Activated CD8-positive, alpha-beta T cell treated with anti-CD3 and anti-CD28 coated beads for 36 hours (primary cell): ENCODE measurements at regions not wholly inside any gene's neighbourhood (a gene's known extent, or its start where the extent isn't known, plus 50 kb on each side); places are given as distances from the start of the nearest gene placed in this dataset.

Source experiments
- ATAC-seq: fragments of 200-7000 bp; cut with Tn5 transposase; one replicate; pipeline ENCODE4 v1.10.0; 2021; ENCODE audit warnings: mild to moderate bottlenecking, moderate library complexity
- CTCF ChIA-PET: fragments of 350-600 bp; sonication (Branson Sonifier 250); formaldehyde crosslinking; loops from one replicate; lab custom pipeline; 2021; ENCODE audit warnings: antibody characterized with exemption; lab: Charles Lee
- POLR2A ChIA-PET: fragments of 350-600 bp; sonication (Branson Sonifier 250); formaldehyde crosslinking; loops from one replicate; lab custom pipeline; 2021; ENCODE audit warnings: antibody characterized with exemption; lab: Charles Lee
- DNase-seq: peaks from one replicate; pipeline ENCODE4 v3.0.0-alpha.2; 2020
- H3K27ac Mint-ChIP-seq: one replicate; pipeline ENCODE4 v1.8.0; 2021; ENCODE audit warnings: mild to moderate bottlenecking, mixed read lengths
- H3K27me3 Mint-ChIP-seq: one replicate; pipeline ENCODE4 v1.8.0; 2021; ENCODE audit warnings: mixed read lengths
- H3K36me3 Mint-ChIP-seq: one replicate; pipeline ENCODE4 v1.8.0; 2021; ENCODE audit warnings: low read depth, mixed read lengths
- H3K4me1 Mint-ChIP-seq: one replicate; pipeline ENCODE4 v1.8.0; 2021; ENCODE audit warnings: low read depth, mixed read lengths
- H3K4me3 Mint-ChIP-seq: one replicate; pipeline ENCODE4 v1.8.0; 2021; ENCODE audit warnings: mild to moderate bottlenecking, moderate library complexity, mixed read lengths
- H3K9me3 Mint-ChIP-seq: one replicate; pipeline ENCODE4 v1.8.0; 2021; ENCODE audit warnings: mixed read lengths
- intact Hi-C: fragments of 100-400 bp; cut with micrococcal nuclease; formaldehyde crosslinking; loops from one replicate; pipeline ENCODE4 v1.10.0; 2022
- TF ChIP-seq, protein P1 (sequence below): fragments of 200-600 bp; IDR thresholded peaks from one replicate; pipeline ENCODE4 v1.8.0; 2022; ENCODE audit warnings: antibody characterized with exemption, mild to moderate bottlenecking

GRCh38 chr4:153912301-153912700 is 123.4 kb upstream of the SFRP2 start:
- peaks cover 28% of the 10 kb centered on the region for H3K27me3 Mint-ChIP-seq
- H3K4me3 Mint-ChIP-seq: no peak overlapping the region
- ATAC-seq (no peak), DNase-seq (no peak)
- no peak overlapping the region for H3K27ac Mint-ChIP-seq
- no peaks in the 10 kb centered on the region for H3K36me3 Mint-ChIP-seq
- intact Hi-C loops: loop anchor here (10.0 kb wide), 1 partner anchor 108 kb away; no protein-coding TSS in a partner anchor
- POLR2A ChIA-PET: no interaction called here
- H3K4me1 Mint-ChIP-seq: peaks cover 27% of the 10 kb centered on the region
- TF ChIP-seq, protein P1, sequence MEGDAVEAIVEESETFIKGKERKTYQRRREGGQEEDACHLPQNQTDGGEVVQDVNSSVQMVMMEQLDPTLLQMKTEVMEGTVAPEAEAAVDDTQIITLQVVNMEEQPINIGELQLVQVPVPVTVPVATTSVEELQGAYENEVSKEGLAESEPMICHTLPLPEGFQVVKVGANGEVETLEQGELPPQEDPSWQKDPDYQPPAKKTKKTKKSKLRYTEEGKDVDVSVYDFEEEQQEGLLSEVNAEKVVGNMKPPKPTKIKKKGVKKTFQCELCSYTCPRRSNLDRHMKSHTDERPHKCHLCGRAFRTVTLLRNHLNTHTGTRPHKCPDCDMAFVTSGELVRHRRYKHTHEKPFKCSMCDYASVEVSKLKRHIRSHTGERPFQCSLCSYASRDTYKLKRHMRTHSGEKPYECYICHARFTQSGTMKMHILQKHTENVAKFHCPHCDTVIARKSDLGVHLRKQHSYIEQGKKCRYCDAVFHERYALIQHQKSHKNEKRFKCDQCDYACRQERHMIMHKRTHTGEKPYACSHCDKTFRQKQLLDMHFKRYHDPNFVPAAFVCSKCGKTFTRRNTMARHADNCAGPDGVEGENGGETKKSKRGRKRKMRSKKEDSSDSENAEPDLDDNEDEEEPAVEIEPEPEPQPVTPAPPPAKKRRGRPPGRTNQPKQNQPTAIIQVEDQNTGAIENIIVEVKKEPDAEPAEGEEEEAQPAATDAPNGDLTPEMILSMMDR: no peak
- H3K9me3 Mint-ChIP-seq: no peaks in the 10 kb centered on the region
- CTCF ChIA-PET: no interaction called here

- TF ChIP-seq, protein P1: no peak
- Mint-ChIP-seq H3K9me3 (no peaks in the 10 kb centered on the region), H3K4me1 (peaks cover 7% of the 10 kb centered on the region), H3K27me3 (peaks cover 29% of the 10 kb centered on the region), H3K27ac (no peak overlapping the region), H3K4me3 (no peak overlapping the region), H3K36me3 (no peaks in the 10 kb centered on the region)
- CTCF ChIA-PET: interaction anchor here (0.9 kb wide), 1 partner anchor 32 kb away, joined by 3 read pairs; no protein-coding TSS in a partner anchor
- ATAC-seq (no peak), DNase-seq (no peak)
- intact Hi-C loops: loop anchor here (10.0 kb wide), 1 partner anchor 105 kb away; no protein-coding TSS in a partner anchor
- POLR2A ChIA-PET: no interaction called here
These were observed 120.8 kb upstream of the SFRP2 start for GRCh38 chr4:153909672-153910071.

- Mint-ChIP-seq H3K4me1 (peaks cover 7% of the 10 kb centered on the region), H3K9me3 (no peaks in the 10 kb centered on the region), H3K36me3 (no peaks in the 10 kb centered on the region), H3K27me3 (peaks cover 9% of the 10 kb centered on the region), H3K4me3 (no peak overlapping the region), H3K27ac (no peak overlapping the region)
- ChIA-PET POLR2A (no interaction called here), CTCF (no interaction called here)
- intact Hi-C loops: no loop called here
- DNase-seq (no peak), ATAC-seq (no peak)
- TF ChIP-seq, protein P1: no peak
These were observed 117.3 kb upstream of the SFRP2 start for GRCh38 chr4:153906231-153906630.

GRCh38 chr4:153905231-153905630 is 116.3 kb upstream of the SFRP2 start:
- Mint-ChIP-seq H3K9me3 (no peaks in the 10 kb centered on the region), H3K4me1 (peaks cover 7% of the 10 kb centered on the region), H3K27me3 (peaks cover 8% of the 10 kb centered on the region), H3K36me3 (no peaks in the 10 kb centered on the region), H3K4me3 (no peak overlapping the region), H3K27ac (no peak overlapping the region)
- CTCF ChIA-PET: no interaction called here
- TF ChIP-seq, protein P1: no peak
- DNase-seq: no peak
- intact Hi-C loops: no loop called here
- no peak for ATAC-seq
- POLR2A ChIA-PET: no interaction called here

DNA sequence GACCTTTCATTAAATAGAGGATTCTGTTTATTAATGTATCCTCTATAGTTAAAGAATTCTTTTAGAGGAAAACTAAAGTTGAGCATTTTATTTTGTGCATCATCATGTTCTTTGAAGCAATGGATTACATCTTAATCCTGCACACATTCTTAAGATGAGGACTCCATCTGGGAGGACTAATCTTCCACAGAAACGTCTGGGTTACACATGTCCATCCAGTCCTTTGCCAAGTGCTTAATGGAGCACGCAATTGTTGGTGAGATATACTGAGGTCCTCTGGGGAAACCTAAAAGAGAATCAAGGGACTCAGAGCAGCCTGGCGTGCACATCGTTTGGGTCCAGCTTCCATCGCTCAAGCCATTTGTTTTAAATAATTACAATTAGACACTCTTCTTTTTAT is 115.1 kb upstream of the SFRP2 start:
- TF ChIP-seq, protein P1: no peak
- Mint-ChIP-seq H3K27ac (no peak overlapping the region), H3K27me3 (peaks cover 9% of the 10 kb centered on the region), H3K4me1 (peaks cover 7% of the 10 kb centered on the region), H3K36me3 (no peaks in the 10 kb centered on the region), H3K4me3 (no peak overlapping the region), H3K9me3 (no peaks in the 10 kb centered on the region)
- DNase-seq: no peak
- CTCF ChIA-PET: no interaction called here
- no peak for ATAC-seq
- POLR2A ChIA-PET: no interaction called here
- intact Hi-C loops: no loop called here
